K562 (cell line): ENCODE measurements at regions not wholly inside any gene's neighbourhood (a gene's known extent, or its start where the extent isn't known, plus 50 kb on each side); places are given as distances from the start of the nearest gene placed in this dataset.

Source experiments
- ATAC-seq: fragments of 200-7000 bp; cut with Tn5 transposase; 3 replicates; pipeline ENCODE4 v1.9.1; 2020; ENCODE audit warnings: moderate library complexity
- BruUV-seq: library from RNA; stranded (reverse); fragments of 400-500 nt; replicated peaks from 2 replicates; lab custom pipeline; 2021; lab: Mats Ljungman, UMichigan
- CTCF ChIA-PET: fragments of 300-600 bp; formaldehyde crosslinking; extraction: SDS; loops from one replicate; lab custom pipeline; 2021; ENCODE audit warnings: low intra/inter-chr PET ratio; lab: Yijun Ruan, JAX
- POLR2A ChIA-PET: fragments of 300-600, 350-650 bp; sonication (Branson Sonifier 250); formaldehyde crosslinking; extraction: SDS; loops from one replicate; lab custom pipeline; 2021; ENCODE audit warnings: antibody characterized with exemption, inconsistent platforms; lab: Yijun Ruan, JAX
- DNase-seq, 4 experiments: peaks; one replicate each; pipeline versions ENCODE4 v3.0.0 to v3.0.0-alpha.2; 2011 to 2018; ENCODE audit warnings: low spot score in 3 of 4, mixed read lengths in 3 of 4; ENCODE audit errors: extremely low read depth in 1 of 4
- FAIRE-seq: peaks from 2 replicates; lab custom pipeline; 2011; peaks lifted over from hg19 to GRCh38; lab: Jason Lieb, UNC
- H2AFZ ChIP-seq: 2 replicates; pipeline ENCODE4 v1.6.0; 2011; ENCODE audit warnings: low read depth, low read length, control low read depth, inconsistent platforms
- H3K27ac ChIP-seq: fragments of 200-600 bp; 3 replicates; pipeline ENCODE4 v1.8.0; 2011; ENCODE audit warnings: low read depth, mild to moderate bottlenecking, control low read depth, inconsistent platforms, low read length, moderate library complexity, mixed read lengths; ENCODE audit errors: extremely low read depth
- H3K27me3 ChIP-seq, 2 experiments: fragments of 300-600 bp in 1 of 2; 2 replicates in 1 of 2; 3 replicates in 1 of 2; pipeline versions ENCODE4 v1.6.0 to v1.8.0; 2011; ENCODE audit warnings: inconsistent platforms in 2 of 2, low read length in 2 of 2, mild to moderate bottlenecking in 1 of 2, mixed read lengths in 1 of 2, moderate library complexity in 1 of 2; ENCODE audit not compliant: control insufficient read depth in 2 of 2, insufficient read depth in 2 of 2
- H3K36me3 ChIP-seq: fragments of 300-600 bp; 3 replicates; pipeline ENCODE4 v1.8.0; 2011; ENCODE audit warnings: mild to moderate bottlenecking, low read length, inconsistent platforms; ENCODE audit not compliant: control insufficient read depth, insufficient read depth
- H3K4me1 ChIP-seq, 2 experiments: fragments of 200-600 bp in 1 of 2; replicated peaks in 1 of 2; 2 replicates in 1 of 2; 3 replicates in 1 of 2; pipeline versions ENCODE4 v1.5.1 to v1.8.0; 2011; ENCODE audit warnings: inconsistent platforms in 2 of 2, low read length in 2 of 2, mild to moderate bottlenecking in 1 of 2, mixed read lengths in 1 of 2, moderate library complexity in 1 of 2; ENCODE audit not compliant: control insufficient read depth in 2 of 2, insufficient read depth in 2 of 2
- H3K4me2 ChIP-seq: 2 replicates; pipeline ENCODE4 v1.6.1; 2011; ENCODE audit warnings: low read length, control low read depth, inconsistent platforms, mixed read lengths; ENCODE audit not compliant: insufficient read depth
- H3K4me3 ChIP-seq: fragments of 200-600 bp; sonication (generic), shearing (Covaris generic); 2 replicates; pipeline ENCODE4 v1.5.1; 2016; ENCODE audit warnings: control low read depth, inconsistent platforms
- H3K79me2 ChIP-seq: fragments of 200-600 bp; 3 replicates; pipeline ENCODE4 v1.8.0; 2011; ENCODE audit warnings: low read length, inconsistent platforms; ENCODE audit not compliant: control insufficient read depth, insufficient read depth
- H3K9ac ChIP-seq, 2 experiments: 2 replicates each; pipeline versions ENCODE4 v1.6.0 to v1.6.1; 2011; ENCODE audit warnings: low read depth in 2 of 2, low read length in 2 of 2, control low read depth in 1 of 2, inconsistent platforms in 1 of 2, mild to moderate bottlenecking in 1 of 2, mixed read lengths in 1 of 2; ENCODE audit not compliant: insufficient read depth in 1 of 2
- H3K9me1 ChIP-seq: one replicate; pipeline ENCODE4 v1.6.0; 2011; ENCODE audit warnings: inconsistent platforms, mild to moderate bottlenecking, low read length, moderate library complexity; ENCODE audit not compliant: control insufficient read depth, insufficient read depth
- H3K9me3 ChIP-seq: replicated peaks from 2 replicates; pipeline ENCODE4 v1.5.1; 2011; ENCODE audit warnings: low read depth, low read length, inconsistent platforms; ENCODE audit not compliant: control insufficient read depth, insufficient read depth
- H4K20me1 ChIP-seq: replicated peaks from 2 replicates; pipeline ENCODE4 v1.6.1; 2011; ENCODE audit warnings: low read length, inconsistent platforms, mixed read lengths; ENCODE audit not compliant: control insufficient read depth, insufficient read depth
- CBX3 ChIP-seq, 2 experiments: IDR thresholded peaks; 1 replicate in 1 of 2; 2 replicates in 1 of 2; pipeline ENCODE4 v1.6.1; 2012; ENCODE audit warnings: inconsistent platforms in 2 of 2, low read length in 2 of 2, borderline replicate concordance in 1 of 2, control low read depth in 1 of 2
- CCAR2 ChIP-seq: fragments of 200-400 bp; formaldehyde crosslinking; IDR thresholded peaks from 2 replicates; pipeline ENCODE4 v1.6.1; 2017; ENCODE audit warnings: mild to moderate bottlenecking, low read depth, low read length
- ELK1 ChIP-seq: sonication (generic); formaldehyde crosslinking; IDR thresholded peaks from 2 replicates; pipeline ENCODE4 v1.8.1; 2022; ENCODE audit warnings: missing genetic modification reagents
- EWSR1 ChIP-seq: fragments of 450-650 bp; IDR thresholded peaks from 2 replicates; pipeline ENCODE4 v1.6.1; 2018; ENCODE audit warnings: borderline replicate concordance, mild to moderate bottlenecking, low read depth, moderate library complexity; ENCODE audit not compliant: partially characterized antibody
- GATAD2B ChIP-seq: fragments of 450-650 bp; IDR thresholded peaks from 2 replicates; pipeline ENCODE4 v1.6.1; 2017; ENCODE audit warnings: mild to moderate bottlenecking, borderline replicate concordance
- MECOM ChIP-seq: fragments of 250-450 bp; sonication (Bioruptor Pico); IDR thresholded peaks from 2 replicates; pipeline ENCODE4 v1.8.0; 2022; ENCODE audit warnings: inconsistent platforms
- POLR2B ChIP-seq: fragments of 450-650 bp; IDR thresholded peaks from 2 replicates; pipeline ENCODE4 v1.6.1; 2018; ENCODE audit warnings: low read depth; ENCODE audit not compliant: partially characterized antibody
- ZNF75A ChIP-seq: fragments of 450-650 bp; formaldehyde crosslinking; IDR thresholded peaks from 2 replicates; pipeline ENCODE4 v1.4.0; 2020; ENCODE audit warnings: mild to moderate bottlenecking
- WGBS: fragments of 100-300 bp; shearing (Covaris generic); methylation state at CpG from one replicate; pipeline ENCODE4 v1.1.6; 2016; ENCODE audit warnings: low coverage, mixed read lengths; ENCODE audit not compliant: insufficient coverage; ENCODE audit errors: missing lambda C conversion rate; 5-methylcytosine and 5-hydroxymethylcytosine counted together
- in situ Hi-C: fragments of 300-500 bp; cut with MboI; formaldehyde crosslinking; loops from 4 replicates; pipeline ENCODE4 v1.15.0; 2018; ENCODE audit warnings: inconsistent platforms, mixed read lengths
- intact Hi-C: fragments of 100-400 bp; cut with micrococcal nuclease; formaldehyde crosslinking; loops from 2 replicates; pipeline ENCODE4 v1.14.2; 2022
- TF ChIP-seq, protein P1 (sequence below): sonication (generic); formaldehyde crosslinking; IDR thresholded peaks from 2 replicates; pipeline ENCODE4 v1.8.1; 2023; ENCODE audit warnings: missing genetic modification reagents, mild to moderate bottlenecking, borderline replicate concordance
- TF ChIP-seq, protein P2 (sequence below): sonication (generic); formaldehyde crosslinking; IDR thresholded peaks from 2 replicates; pipeline ENCODE4 v1.8.1; 2022; ENCODE audit warnings: missing genetic modification reagents
- TF ChIP-seq, protein P3 (sequence below): fragments of 250-450 bp; sonication (Bioruptor Pico); IDR thresholded peaks from 2 replicates; pipeline ENCODE4 v1.5.0; 2021; ENCODE audit warnings: mild to moderate bottlenecking, moderate library complexity

GRCh38 chr10:52599551-52600200 lies 172.9 kb downstream of the MBL2 start:
- intact Hi-C loops: no loop called here
- CTCF ChIA-PET: no interaction called here
- TF ChIP-seq GATAD2B: no peak
- TF ChIP-seq, protein P1, sequence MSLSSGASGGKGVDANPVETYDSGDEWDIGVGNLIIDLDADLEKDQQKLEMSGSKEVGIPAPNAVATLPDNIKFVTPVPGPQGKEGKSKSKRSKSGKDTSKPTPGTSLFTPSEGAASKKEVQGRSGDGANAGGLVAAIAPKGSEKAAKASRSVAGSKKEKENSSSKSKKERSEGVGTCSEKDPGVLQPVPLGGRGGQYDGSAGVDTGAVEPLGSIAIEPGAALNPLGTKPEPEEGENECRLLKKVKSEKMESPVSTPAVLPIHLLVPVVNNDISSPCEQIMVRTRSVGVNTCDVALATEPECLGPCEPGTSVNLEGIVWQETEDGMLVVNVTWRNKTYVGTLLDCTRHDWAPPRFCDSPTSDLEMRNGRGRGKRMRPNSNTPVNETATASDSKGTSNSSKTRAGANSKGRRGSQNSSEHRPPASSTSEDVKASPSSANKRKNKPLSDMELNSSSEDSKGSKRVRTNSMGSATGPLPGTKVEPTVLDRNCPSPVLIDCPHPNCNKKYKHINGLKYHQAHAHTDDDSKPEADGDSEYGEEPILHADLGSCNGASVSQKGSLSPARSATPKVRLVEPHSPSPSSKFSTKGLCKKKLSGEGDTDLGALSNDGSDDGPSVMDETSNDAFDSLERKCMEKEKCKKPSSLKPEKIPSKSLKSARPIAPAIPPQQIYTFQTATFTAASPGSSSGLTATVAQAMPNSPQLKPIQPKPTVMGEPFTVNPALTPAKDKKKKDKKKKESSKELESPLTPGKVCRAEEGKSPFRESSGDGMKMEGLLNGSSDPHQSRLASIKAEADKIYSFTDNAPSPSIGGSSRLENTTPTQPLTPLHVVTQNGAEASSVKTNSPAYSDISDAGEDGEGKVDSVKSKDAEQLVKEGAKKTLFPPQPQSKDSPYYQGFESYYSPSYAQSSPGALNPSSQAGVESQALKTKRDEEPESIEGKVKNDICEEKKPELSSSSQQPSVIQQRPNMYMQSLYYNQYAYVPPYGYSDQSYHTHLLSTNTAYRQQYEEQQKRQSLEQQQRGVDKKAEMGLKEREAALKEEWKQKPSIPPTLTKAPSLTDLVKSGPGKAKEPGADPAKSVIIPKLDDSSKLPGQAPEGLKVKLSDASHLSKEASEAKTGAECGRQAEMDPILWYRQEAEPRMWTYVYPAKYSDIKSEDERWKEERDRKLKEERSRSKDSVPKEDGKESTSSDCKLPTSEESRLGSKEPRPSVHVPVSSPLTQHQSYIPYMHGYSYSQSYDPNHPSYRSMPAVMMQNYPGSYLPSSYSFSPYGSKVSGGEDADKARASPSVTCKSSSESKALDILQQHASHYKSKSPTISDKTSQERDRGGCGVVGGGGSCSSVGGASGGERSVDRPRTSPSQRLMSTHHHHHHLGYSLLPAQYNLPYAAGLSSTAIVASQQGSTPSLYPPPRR (CRISPR knock-in tag): no peak
- no peak for TF ChIP-seq ELK1 (CRISPR knock-in tag)
- TF ChIP-seq POLR2B: no peak
- no peak for TF ChIP-seq CBX3 (IDR thresholded peaks at IDR 0.05; ENCODE audit: borderline replicate concordance in 1 of 2, low read length in 2 of 2)
- no peak for TF ChIP-seq ZNF75A
- TF ChIP-seq, protein P2, sequence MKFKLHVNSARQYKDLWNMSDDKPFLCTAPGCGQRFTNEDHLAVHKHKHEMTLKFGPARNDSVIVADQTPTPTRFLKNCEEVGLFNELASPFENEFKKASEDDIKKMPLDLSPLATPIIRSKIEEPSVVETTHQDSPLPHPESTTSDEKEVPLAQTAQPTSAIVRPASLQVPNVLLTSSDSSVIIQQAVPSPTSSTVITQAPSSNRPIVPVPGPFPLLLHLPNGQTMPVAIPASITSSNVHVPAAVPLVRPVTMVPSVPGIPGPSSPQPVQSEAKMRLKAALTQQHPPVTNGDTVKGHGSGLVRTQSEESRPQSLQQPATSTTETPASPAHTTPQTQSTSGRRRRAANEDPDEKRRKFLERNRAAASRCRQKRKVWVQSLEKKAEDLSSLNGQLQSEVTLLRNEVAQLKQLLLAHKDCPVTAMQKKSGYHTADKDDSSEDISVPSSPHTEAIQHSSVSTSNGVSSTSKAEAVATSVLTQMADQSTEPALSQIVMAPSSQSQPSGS (CRISPR knock-in tag): no peak
- TF ChIP-seq CCAR2: no peak
- no peak for TF ChIP-seq EWSR1
- TF ChIP-seq MECOM (CRISPR knock-in tag): no peak
- TF ChIP-seq, protein P3, sequence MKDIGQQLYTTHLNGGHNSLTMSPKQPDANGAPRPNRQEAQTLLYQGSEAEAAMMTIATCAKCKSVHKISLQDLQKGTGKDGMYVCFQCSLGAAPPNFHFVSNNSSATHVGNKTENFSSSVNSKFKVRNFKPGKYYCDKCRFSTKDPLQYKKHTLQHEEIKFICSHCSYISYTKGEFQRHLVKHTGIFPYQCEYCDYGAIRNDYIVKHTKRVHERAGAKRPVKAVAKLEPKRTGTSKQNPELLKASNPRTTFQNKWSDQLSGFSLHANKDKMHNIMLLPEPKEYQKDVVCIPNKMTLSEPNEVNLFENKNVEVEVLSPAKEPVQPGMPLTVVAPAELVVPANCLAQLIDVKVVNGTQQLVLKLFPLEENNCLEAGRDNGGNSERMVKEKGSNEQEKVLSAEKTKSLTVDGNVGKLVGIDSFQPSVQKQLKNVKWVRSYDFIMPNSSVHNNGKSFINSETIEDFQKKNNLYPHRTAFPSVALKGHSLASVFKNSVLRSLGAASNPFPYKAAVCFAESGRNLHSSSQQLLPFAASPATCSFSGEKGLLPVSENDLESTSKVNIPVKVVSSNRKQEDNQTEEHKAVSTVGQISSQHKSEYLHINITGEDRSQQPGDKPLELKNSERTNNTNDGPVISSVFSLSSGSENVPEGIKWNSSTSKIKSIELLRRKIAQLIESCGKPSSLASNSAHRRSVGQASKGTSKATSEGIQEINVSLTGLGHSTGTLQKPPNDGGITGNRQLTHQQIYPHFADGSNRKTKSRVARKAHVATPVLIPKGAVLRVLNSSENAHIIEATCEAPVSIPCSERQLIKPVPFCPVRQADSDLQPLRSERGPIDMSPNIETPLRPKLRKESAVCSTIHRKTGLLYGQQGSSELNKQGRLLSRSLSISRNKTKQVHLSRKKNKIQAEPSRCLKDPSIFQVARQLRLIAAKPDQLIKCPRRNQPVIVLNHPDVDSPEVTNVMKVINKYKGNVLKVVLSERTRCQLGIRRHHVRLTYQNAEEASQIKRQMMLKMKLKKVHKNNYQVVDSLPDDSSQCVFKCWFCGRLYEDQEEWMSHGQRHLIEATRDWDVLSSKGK (CRISPR knock-in tag): no peak

More at GRCh38 chr10:52599551-52600200, 172.9 kb downstream of the MBL2 start:
- Histone ChIP-seq H3K4me1 (no peaks in the 10 kb centered on the region), H3K27me3 (no peaks in the 10 kb centered on the region), H3K9me3 (no peaks in the 10 kb centered on the region), H4K20me1 (no peaks in the 10 kb centered on the region), H3K9ac (no peak overlapping the region), H3K36me3 (no peaks in the 10 kb centered on the region), H3K4me3 (no peak overlapping the region), H3K27ac (no peak overlapping the region), H3K9me1 (no peaks in the 10 kb centered on the region), H3K79me2 (no peaks in the 10 kb centered on the region), H3K4me2 (no peak overlapping the region), H2AFZ (no peak overlapping the region)
- no peak for ATAC-seq
- no TSS peak for BruUV-seq
- WGBS: 0% methylated on average over 5 of the region's 5 CpGs
- FAIRE-seq: no peak
- POLR2A ChIA-PET: no interaction called here
- DNase-seq: no peak
- in situ Hi-C loops: no loop called here
